ACHN (cell line): ENCODE measurements at regions not wholly inside any gene's neighbourhood (a gene's known extent, or its start where the extent isn't known, plus 50 kb on each side); places are given as distances from the start of the nearest gene placed in this dataset.
A peak's percentile ranks its signal among the peaks of the same experiment; 100 is the strongest.

Source experiments
- DNase-seq: peaks from one replicate; pipeline ENCODE4 v3.0.0-alpha.2; 2015
- in situ Hi-C: cut with HindIII; loops from 2 replicates; pipeline ENCODE4 v1.10.0; 2017; ENCODE audit warnings: low sequenced_read_pairs, low pct_ligation_motif_present, low pct_unique_long_range_greater_than_20kb

DNA sequence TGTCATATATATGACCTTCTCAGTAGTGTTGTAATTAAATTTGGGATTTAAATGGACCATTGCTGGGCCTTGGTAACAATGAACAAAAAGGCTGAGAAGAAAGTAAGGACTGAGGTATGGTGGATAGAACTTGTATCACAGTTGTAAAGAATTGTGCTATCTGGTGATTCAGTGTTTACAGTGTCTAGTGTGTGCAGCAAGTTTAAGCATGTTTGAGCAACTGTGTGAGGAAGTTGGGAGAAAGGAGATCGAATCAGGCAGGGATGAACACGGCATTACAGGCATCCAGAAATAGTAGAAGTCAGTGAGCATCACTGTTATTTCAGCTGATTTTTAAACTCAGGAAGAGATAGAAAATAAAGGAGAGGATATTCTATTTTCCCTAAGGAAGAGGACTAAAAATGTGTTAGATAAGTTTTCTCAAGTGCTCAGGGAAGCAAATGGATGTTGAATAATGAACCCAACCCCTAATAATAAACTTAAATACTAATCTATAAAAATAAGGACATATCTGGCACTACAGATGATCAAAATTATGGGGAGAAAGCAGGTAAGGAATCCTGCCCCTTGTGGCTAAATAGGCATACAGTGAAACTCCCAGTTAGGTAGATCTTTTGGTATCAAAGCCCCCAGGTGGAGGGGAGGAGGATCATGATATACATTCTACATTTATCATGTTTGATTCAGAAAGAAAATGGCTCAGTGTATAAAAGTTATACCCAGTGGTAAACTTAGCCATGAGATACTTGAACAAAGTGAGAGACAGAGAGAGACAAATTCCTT is 361.0 kb upstream of the ANO3 start:
- peak; percentile 9 for DNase-seq
- in situ Hi-C loops, result no loop called here

DNA sequence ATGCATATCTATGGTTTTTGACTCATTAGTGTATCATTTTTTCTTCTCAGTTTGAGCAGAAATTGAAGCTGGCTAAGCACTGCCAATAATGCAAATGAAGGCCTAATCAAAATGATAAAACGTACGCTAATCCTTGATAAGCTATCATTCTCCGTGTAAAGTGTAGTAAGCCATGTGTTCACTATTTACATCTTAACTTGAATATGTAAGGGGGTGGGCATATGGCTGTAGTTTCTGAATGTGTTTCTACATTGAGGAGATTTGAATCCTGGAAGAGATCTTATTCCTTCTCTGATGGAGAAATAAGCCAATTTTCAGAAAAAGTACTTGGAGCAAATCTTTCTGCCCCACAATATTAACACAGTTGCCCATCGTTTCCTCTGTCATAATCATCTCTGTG is 351.8 kb upstream of the ANO3 start:
- no peak for DNase-seq
- in situ Hi-C loops, result no loop called here

DNA sequence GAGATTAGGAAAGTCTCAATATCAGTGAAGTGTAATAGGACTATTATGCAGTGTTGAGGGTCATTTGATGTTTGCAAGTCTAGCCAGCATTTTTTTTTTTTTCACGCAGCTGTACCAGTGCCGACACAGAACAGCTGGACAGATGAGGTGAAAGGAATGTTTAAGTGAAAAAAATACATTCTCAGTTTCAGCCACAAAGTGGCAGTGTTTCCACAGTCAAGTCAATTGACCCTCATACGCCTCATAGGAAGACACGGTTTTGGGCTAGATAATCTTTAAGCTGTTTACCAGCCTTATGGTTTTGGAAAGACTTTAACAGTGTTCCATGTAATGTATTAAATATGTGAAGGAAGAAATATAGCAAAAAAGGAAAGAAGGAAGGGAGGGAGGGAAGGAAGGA is 349.9 kb upstream of the ANO3 start:
- DNase-seq, result peak; percentile 36
- in situ Hi-C loops, result no loop called here

DNA sequence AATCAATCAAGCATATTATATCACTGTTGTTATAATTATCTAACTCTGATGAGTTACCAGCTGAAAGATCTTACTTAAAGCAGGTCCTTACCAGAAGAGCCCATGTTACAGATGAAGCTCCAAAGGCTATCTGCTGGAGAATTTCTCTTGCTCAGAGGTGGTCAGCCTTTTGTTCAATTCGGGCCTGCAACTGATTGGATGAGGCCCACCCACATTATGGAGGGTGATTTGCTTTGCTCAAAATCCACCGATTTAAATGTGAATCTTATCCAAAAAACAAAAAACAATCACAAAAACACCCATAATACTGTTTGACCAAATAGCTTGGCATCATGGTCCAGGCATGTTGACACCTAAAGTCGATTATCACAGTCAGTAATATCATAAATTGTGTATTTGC is 348.6 kb upstream of the ANO3 start:
- DNase-seq, result no peak
- in situ Hi-C loops, result no loop called here

DNA sequence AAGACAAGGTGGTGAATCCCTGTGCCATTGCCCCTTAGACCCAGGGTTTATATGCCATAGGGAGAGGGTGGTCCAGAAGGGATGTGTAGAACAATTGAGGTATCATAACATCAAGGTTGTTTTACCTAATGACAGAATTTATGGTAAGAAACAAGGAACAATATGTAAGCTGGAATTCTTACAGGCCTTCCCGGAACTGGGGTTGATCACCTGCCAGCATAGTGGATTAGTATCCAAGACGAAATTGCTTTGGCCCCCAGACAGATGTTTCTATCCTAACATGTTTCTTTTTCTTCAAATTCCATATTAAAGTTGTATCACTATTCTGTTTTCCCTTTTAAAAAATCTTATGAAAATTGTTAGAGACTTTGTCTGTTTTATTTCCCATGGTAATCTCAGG is 343.8 kb upstream of the ANO3 start:
- no peak for DNase-seq
- in situ Hi-C loops, result no loop called here

DNA sequence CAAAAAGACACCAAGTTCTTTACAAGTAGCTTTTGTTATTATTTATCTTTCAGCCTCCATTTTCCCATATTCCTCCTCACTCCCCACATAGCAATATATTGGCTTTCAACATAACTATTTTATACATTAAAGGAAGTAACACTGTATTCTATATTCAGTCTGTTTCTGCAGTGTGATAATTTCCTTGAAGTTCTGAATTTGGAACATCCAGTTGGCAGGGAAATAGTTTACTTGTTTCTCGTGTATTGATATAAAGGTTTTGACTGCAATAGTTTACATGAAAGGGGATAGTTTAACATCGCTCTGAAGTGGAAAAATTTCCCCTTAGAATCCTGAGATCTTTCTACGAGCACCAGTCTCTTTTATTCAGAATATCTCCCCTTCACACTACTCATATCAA is 341.5 kb upstream of the ANO3 start:
- in situ Hi-C loops, result no loop called here
- no peak for DNase-seq

DNA sequence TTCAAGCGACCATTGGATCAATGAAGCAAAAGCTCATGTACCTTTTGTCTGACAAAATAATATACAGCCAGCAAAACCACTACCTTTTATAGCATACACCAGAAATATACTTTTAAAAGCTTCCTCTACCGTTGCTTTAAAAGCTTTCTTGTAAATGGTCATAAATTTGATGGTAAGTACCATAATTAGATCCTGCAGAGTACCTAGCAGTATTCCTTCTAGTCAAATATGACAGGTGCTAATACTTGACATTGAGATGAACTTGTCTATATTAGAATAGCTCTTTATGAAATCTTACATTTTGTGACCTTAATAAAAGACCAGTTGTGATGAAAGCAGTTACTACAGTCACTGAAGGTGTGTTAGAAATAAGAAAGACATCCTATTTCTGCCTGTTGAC is 340.5 kb upstream of the ANO3 start:
- DNase-seq, result no peak
- in situ Hi-C loops, result no loop called here

DNA sequence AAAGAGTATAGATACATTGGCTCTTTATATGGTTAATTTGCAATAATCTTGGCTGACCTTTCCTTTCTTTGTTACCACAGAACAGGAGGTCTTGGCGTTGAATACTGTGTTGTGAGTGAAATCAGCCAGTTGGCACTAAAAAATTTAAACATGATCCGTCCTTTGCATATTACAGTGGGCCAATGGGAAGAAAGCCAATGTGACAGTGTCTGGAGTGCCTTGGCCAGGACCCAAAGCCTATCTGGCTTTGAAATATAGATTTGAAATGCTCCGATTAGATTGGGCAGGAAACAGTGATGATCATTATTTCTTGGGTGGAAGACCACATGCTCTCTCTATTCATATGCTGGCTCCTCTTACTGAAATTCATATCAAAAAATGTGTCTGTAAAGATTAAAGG is 339.6 kb upstream of the ANO3 start:
- in situ Hi-C loops, result no loop called here
- no peak for DNase-seq

DNA sequence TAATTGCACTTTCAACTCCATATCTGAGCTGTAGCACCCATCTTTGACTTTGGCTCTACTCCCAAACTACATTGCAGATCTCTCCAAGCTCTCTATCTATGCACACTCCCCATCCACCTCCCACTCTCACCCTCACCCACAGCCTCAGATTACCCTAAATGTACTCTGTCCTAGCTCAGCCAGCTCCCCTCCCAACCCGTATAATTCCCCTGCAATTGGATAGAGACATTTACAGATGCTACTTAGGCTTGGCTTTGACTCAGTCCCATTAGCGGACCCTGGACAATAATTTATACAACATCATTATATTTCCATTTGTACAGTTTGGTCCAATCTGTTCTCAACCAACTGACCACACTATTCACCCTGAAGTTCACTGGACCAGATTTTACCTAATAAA is 338.9 kb upstream of the ANO3 start:
- DNase-seq, result no peak
- in situ Hi-C loops, result no loop called here

DNA sequence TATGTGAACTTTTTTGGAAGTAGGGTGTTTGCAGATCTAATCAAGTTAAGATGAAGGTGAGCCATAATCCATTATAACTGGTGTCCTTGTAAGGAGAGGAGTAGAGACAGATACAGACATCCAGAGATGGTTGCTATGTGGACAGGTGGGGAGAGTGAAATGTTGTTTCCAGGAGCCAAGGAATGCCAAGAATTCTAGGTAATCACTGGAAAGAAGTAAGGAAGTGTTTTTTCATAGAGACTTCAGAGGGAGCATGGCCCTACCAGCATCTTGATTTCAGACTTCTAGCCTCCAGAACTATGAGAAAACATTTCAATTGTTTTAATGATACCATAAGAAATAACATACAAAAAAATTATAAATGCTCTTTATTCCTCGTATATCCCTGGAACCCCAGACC is 320.5 kb upstream of the ANO3 start:
- in situ Hi-C loops, result no loop called here

DNA sequence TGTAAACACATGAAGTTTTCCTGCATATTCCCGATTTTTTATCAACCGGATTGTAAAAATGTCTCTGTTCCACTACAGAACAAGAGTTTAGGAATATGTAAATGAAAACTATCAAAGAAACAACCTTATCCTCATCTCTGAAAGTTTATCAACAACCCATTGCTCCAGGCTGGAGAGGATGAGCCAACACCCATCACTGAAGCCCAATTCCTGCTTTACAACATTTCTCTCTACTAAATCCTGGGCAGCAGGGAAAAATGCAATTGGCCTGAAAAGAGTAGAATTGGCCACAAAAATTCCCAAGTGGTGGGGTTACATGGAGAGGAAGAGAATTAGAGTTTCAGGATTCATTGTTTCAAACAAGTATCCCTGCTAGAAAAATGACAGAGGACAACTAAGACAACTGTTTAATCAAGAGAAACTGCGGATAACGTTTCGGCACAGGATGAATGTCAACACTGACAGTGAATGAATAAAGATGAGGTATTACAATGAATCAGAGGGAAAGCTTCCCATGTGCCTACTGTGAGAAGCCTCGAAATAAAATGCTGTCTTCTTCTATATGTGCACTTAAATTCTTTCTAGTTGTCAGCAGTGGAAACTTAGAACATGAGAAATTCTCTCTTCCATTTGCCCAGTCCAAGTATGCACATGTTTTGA is 317.3 kb upstream of the ANO3 start:
- no peak for DNase-seq
- in situ Hi-C loops, result no loop called here

More for the DNA sequence above, 320.5 kb upstream of the ANO3 start:
- no peak for DNase-seq

DNA sequence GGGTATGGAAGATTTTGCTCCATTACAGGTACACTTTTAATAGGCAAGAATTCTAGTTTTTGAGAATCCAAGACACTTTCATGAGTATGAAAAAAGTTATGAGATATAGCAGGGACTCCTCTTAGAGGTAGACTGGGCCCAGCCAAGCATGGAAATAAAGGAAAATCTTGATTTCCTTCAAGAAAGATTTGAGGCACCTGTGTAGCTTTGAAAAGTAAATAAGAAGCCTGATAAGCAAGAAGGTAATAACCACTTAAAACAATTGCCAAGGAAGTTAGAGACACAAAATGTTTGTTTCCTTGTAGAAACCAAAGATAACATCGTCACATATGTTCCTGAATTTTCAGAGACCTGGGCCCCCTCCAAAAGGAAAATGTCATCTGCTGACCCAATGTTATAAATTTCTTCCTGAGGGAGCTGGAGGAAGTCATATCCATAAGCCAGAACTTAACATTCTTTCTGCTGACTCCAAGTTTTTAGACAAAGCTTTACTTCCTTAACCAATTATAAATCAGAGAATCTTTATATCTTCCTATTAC is 314.5 kb upstream of the ANO3 start:
- in situ Hi-C loops, result no loop called here
- no peak for DNase-seq

DNA sequence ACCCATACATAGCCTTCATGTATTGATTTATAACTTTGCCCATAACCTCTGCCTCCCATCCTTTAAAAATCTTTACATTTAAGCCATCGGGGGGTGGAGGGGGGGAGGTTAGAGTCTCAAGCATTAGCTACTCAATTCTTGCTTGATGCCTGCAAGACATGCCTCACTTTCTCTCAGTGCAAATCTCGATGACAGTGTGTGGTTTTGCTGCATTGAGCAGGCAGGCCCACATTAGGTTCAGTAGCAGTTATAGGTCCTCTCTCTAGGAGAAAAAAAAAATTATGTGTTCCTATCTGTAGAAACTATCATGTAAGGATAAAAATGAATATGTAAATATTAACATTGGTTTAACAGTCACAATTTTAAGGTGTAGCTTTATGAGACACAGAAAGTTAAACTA is 314.0 kb upstream of the ANO3 start:
- DNase-seq, result no peak
- in situ Hi-C loops, result no loop called here

DNA sequence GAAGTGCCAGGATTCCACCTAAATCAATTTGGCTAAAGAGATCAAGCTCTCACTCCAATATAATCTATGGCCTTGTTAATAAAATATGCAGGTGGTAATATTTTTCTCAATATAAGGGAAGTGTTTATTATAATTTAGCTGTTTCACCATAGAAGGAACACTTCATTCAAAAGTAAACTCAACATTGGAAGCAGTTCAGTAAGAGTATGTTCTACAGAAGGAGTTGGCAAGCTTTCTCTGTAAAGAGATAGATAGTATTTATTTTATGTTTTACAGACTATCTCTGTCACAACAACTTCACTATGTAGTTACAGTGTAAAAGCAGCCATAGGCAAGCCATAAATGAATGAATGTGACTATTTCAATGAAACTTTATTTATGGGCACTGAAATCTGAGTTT is 313.6 kb upstream of the ANO3 start:
- DNase-seq, result no peak
- in situ Hi-C loops, result no loop called here

DNA sequence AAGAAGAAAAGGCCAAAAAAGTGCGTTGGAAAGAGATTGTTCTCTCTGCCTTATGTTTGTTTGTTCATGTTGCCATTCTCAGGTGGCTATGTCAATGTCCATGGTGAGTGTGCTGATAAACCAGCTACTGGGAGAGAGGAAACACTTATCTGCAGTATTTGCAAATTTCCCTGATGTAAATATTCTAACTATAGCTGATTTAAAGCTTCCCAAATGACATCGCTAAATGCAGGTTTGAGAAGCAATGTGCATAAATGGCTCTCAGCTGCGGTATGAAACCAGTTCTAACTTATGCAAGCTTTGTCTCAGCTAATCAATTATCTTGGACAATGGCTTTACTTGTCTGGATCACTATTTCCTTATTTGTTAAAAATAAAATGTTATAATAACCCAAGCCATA is 312.5 kb upstream of the ANO3 start:
- no peak for DNase-seq
- in situ Hi-C loops, result no loop called here

DNA sequence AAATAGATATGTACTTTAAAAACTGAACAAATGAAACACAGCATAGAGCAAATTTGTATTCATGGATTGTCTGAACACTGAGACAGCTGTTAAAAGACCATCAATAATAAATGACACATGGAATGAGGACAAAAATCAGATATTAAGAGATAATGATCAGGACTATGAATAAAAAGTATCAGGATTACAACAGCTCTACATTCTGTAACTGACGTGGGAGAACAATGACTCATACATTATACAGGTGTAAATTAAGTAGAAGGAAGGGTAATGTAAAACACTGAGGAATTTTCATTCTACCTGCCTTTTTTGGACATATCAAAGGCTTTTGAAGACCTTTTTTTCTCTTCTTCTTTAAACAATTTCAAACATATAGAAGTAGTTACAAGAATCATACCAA is 310.9 kb upstream of the ANO3 start:
- in situ Hi-C loops, result no loop called here

DNA sequence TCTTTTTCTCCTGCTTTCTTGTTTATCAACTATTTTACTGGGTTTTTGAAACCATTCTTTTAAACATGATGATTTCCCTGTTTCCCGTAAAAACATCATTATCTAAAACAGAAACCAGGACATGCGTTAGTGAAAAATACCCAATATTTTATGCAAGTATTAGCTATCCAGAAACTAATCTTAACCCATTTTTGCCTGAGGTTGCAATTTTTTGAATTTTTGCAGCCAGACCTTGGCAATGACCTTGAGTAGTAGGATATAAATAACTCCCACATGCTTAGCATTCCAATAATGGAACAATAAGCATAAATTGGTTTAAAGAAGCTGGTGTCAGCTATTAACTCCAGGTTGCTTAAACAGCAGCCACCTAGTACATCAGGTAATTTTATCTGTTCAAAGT is 308.9 kb upstream of the ANO3 start:
- in situ Hi-C loops, result no loop called here
- DNase-seq, result no peak

More for the DNA sequence above, 310.9 kb upstream of the ANO3 start:
- no peak for DNase-seq

DNA sequence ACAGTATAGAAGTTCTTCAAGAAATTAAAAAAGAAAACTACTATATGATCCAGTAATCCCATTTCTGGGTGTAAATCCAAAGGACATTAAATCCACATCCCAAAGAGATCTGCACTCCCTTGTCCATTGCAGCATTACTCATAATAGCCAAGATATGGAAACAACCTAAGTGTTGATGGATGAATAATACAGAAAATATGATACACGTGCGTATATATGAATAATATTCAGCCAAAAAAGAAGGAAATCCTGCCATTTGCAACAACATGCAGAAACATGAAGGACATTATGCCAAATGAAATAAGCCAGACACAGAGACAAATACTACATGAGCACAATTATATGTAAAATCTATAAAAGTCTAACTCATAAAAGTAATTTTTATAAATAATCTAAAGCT is 306.3 kb upstream of the ANO3 start:
- no peak for DNase-seq
- in situ Hi-C loops, result no loop called here

DNA sequence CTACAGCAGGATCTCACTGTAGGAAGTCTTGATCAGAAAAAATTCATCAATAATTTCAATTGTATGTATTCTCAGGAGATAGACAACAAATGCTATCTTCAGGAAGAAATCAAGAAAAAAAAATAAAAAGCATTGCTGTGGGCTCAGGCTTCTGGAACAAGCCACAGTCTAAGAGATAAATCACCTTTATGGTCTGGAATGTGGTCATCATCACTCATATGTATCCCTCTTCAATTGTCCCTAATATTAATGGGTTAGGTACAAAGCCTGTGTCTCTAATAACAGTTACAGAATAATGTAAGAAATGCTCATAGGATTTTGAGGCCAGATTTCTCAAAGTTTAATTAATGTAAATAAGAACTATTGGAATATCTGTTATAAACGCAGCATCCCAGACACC is 305.9 kb upstream of the ANO3 start:
- in situ Hi-C loops, result no loop called here
- DNase-seq, result no peak

DNA sequence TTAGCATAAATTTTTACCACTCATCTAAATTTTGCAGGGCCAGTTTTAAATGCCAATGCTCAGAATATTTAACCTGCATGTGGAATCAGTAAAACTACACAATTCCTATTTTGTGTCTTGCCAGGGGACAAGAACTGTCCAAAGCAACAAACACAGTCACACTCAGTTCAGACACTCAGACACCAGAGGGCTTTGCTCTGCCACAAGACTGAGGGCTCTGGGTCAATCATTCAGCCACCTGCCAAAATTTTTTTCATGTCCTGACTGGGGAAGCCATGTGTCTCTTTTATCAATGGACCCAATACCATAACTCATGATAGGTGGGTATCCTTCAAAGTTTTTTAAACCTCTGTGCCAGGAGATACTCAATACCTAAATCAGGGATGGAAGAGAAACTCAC is 304.0 kb upstream of the ANO3 start:
- in situ Hi-C loops, result no loop called here
- DNase-seq, result no peak
